PC-3 (cell line): ENCODE measurements at regions not wholly inside any gene's neighbourhood (a gene's known extent, or its start where the extent isn't known, plus 50 kb on each side); places are given as distances from the start of the nearest gene placed in this dataset.

Source experiments
- EZH2phosphoT487 ChIP-seq: fragments of 300-600 bp; sonication (generic); IDR thresholded peaks from 2 replicates; pipeline ENCODE4 v1.6.1; 2018; ENCODE audit warnings: mild to moderate bottlenecking, antibody characterized with exemption, low read length, borderline replicate concordance
- TF ChIP-seq, protein P1 (sequence below): fragments of 300-600 bp; sonication (generic); conservative IDR thresholded peaks from 2 replicates; pipeline ENCODE4 v1.5.1; 2017; ENCODE audit warnings: antibody characterized with exemption, low read depth, mild to moderate bottlenecking, low read length

DNA sequence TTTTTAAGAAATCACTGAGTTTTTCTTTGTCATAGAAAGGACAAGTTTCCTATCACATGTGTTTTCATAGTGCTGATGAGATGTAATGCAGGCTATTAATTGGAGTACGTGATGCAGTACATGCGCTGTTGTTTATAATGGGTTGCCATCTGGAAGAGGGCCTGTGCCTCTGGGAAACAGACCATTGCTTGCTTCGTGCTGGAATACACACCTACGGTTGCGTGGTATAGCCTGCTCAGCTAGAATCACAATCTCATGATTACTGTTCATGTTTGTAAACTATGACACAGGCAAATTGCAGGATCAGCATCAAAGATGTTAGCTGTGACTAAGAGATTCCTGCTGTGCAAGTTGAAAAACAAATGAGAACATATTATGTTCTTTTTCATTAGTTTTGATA, 107.2 kb upstream of the STEAP1B start:
- TF ChIP-seq, protein P1, sequence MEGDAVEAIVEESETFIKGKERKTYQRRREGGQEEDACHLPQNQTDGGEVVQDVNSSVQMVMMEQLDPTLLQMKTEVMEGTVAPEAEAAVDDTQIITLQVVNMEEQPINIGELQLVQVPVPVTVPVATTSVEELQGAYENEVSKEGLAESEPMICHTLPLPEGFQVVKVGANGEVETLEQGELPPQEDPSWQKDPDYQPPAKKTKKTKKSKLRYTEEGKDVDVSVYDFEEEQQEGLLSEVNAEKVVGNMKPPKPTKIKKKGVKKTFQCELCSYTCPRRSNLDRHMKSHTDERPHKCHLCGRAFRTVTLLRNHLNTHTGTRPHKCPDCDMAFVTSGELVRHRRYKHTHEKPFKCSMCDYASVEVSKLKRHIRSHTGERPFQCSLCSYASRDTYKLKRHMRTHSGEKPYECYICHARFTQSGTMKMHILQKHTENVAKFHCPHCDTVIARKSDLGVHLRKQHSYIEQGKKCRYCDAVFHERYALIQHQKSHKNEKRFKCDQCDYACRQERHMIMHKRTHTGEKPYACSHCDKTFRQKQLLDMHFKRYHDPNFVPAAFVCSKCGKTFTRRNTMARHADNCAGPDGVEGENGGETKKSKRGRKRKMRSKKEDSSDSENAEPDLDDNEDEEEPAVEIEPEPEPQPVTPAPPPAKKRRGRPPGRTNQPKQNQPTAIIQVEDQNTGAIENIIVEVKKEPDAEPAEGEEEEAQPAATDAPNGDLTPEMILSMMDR, result no peak
- no peak for TF ChIP-seq EZH2phosphoT487
